ENCODE measurements at regions not wholly inside any gene's neighbourhood (a gene's known extent, or its start where the extent isn't known, plus 50 kb on each side); places are given as distances from the start of the nearest gene placed in this dataset.
"Not testable (repeated sequence)": the region's sequence is repeated elsewhere in the genome, so short reads cannot be mapped to it uniquely, and the experiment has no call there.

DNA sequence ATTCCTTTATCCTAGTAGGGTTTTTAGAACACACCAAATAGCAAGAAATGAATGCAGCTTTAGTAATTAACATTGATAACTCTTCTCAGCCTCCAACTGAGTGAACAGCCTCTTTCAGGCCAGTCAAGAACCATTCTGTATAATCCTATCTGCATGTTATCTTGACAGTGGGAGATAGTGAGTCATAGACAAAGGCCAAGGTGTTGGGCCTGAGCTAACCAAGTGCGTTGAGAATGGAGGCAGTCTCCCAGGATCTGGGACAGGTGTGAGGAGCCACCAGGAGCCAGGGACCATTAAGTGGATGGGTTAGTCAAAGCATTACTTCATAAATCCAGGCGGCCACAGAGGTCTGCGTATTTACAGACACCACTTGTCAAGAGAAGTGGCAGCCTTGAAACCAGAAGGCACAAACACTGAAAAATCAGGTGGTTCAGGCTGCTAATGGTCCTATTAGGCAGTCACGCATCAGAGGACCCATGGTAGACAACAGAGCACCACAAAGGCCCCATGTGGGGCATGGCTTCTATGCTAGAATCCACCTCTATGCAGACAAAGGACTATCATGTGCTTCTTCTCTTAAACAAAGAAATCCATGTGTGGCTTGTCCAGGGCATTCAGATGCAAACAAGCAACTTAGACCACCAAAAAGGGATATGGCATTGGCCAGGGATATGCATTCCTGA lies 409.7 kb upstream of the PIK3R1 start:
- no peak for DNase-seq

DNA sequence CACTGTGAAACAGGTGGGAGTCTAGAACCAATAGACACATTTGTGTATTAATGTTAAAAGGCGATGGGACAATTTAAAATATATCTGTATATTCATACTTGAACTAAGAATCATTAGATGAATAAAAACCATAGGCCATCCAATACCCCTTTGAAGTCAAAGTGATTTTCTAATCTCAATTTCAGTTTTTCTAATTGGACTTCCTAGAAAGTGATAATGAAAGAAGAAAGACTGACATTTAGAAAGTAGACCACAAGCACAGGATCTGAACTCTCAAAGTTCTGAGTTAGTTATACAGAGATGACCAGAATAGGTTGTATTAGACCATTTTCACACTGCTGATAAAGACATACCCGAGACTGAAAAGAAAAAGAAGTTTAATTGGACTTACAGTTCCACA lies 412.8 kb upstream of the PIK3R1 start:
- DNase-seq = no peak

DNA sequence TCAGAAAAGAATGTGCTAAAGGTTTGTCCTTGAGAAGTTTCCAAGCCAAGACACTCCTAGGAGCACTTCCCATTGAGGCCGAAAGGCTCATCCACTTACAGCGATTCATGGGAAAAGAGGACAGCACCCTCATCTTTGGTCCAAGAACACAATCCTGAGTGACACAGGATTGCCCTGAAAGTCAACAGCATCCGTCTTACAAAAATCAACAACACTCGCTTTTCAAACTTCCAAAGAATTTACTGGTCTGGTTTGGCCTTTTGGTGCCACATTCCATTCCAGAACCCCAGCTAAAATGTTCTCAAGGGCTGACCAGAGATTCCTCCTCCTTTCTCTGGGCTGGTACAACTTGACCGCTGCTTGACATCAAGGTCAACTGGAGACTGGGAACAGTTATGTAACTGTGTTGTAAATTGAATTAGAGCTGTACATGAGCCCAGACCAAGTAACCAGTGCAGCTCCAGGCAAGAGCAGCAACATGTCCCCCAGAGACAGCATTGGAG lies 415.8 kb upstream of the PIK3R1 start:
- DNase-seq = no peak

- DNase-seq = not testable (repeated sequence)
These were observed 417.1 kb upstream of the PIK3R1 start for GRCh38 chr5:67798470-67798869.

GRCh38 chr5:67795781-67796477 lies 419.6 kb upstream of the PIK3R1 start:
- DNase-seq = no peak

DNA sequence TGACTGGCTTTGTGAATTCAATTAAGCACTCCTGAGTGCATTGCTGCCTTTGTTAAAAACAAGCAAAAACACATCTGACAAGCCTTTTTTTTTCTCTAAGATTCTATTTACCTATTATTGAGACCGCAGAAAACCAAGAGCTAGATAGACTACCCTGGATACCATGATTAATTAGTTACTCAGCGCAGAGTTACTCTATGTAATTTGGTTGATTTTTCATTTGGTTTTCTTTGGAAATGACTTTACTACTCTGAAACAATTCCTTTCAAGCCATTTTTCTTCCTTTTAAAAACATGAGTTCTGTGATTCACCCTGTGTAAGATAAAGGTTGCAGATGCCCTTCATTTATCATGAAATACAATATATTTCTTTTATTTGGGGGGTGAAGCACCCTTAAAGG lies 421.6 kb upstream of the PIK3R1 start:
- DNase-seq = no peak

DNA sequence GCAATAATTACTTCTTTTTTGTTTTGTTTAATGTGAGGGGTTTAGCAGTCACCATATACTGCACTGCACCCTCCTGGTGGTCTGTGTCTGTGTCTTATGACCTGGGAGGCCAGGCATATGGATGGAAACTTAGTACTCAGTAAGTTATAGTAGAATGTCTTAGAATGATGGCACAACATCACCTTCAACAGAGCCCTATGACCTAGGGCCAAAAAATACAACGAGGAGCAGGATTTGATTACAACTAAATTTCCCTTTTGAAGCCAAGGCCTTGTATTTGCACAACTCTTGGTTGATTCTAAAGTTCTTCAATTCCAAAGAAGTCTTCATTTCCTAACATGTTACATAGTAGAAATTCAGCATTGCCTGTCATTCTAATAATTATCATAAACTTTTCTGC lies 422.1 kb upstream of the PIK3R1 start:
- no peak for DNase-seq

- no peak for DNase-seq
These were observed 422.7 kb upstream of the PIK3R1 start for GRCh38 chr5:67792891-67793290.

- DNase-seq = no peak
These were observed 425.2 kb upstream of the PIK3R1 start for GRCh38 chr5:67790390-67790789.

- not testable (repeated sequence) for DNase-seq
These were observed 435.5 kb upstream of the PIK3R1 start for GRCh38 chr5:67779893-67780623.

GRCh38 chr5:67774786-67775185 lies 440.8 kb upstream of the PIK3R1 start:
- DNase-seq = no peak

GRCh38 chr5:67774267-67774552 lies 441.3 kb upstream of the PIK3R1 start:
- DNase-seq = no peak

GRCh38 chr5:67773411-67774266 lies 441.9 kb upstream of the PIK3R1 start:
- DNase-seq = no peak

DNA sequence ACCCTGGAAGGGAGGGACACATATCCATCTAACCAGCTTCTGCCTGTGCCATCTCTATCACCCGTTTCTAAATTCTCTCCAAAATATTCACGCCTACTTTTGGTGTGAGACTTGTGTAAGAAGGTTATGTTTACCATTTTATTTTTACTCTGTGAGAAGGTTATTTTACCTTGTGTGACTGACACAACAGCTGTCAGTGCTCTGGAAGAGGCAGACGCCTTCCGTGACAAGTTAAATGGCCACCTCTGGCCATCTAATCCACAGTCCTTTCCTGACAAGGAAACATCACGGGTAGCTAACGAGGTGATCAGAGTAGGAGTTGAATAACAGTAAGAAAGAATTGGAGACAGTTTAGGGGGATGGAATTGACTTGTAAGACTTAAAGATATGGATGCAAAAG lies 443.8 kb upstream of the PIK3R1 start:
- DNase-seq = no peak

GRCh38 chr5:67771221-67771620 lies 444.3 kb upstream of the PIK3R1 start:
- no peak for DNase-seq

- DNase-seq = no peak
These were observed 445.0 kb upstream of the PIK3R1 start for GRCh38 chr5:67770431-67771025.

DNA sequence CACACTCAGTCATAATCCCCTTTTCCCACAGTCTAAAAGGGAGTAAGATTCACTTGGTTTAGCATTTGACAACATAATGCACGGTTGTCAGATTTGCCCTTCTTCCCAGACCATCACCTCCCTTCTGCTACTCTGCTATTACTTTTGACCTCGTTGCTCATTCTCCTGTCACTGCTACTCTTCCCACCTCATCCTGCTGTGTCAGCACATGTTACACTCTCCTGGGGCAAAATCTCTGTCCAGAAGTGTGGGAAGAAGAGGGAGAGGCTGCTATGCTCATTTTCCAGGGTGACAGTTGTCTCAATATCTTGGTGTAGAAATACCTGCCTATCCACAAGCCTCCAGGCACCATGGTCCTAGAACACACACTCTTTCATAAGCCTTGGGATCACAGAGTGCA lies 449.9 kb upstream of the PIK3R1 start:
- DNase-seq = no peak

GRCh38 chr5:67757771-67758170 lies 457.8 kb upstream of the PIK3R1 start:
- not testable (repeated sequence) for DNase-seq

GRCh38 chr5:67752357-67752708 lies 463.2 kb upstream of the PIK3R1 start:
- DNase-seq = no peak

GRCh38 chr5:67748165-67748690 lies 467.3 kb upstream of the PIK3R1 start:
- no peak for DNase-seq

GRCh38 chr5:67747096-67747495 lies 468.5 kb upstream of the PIK3R1 start:
- no peak for DNase-seq

GRCh38 chr5:67746608-67747007 lies 468.9 kb upstream of the PIK3R1 start:
- not testable (repeated sequence) for DNase-seq
